Uterus (tissue), 2 donors: ENCODE measurements at regions not wholly inside any gene's neighbourhood (a gene's known extent, or its start where the extent isn't known, plus 50 kb on each side); places are given as distances from the start of the nearest gene placed in this dataset.

ENCODE experiments used
- POLR2A ChIP-seq, 2 donors: fragments of 450-650 bp; IDR thresholded peaks; one replicate each; pipeline ENCODE4 v1.6.1; 2016; ENCODE audit warnings: antibody characterized with exemption in 2 of 2, mild to moderate bottlenecking in 1 of 2, moderate library complexity in 1 of 2
- TF ChIP-seq, protein P1 (sequence below), 4 experiments: fragments of 200-600 bp in 2 of 4; fragments of 450-650 bp in 2 of 4; sonication (generic) in 2 of 4; IDR thresholded peaks; one replicate each; pipeline ENCODE4 v1.5.1; 2016 to 2019; ENCODE audit warnings: antibody characterized with exemption in 4 of 4, mild to moderate bottlenecking in 2 of 4, moderate library complexity in 1 of 4

DNA sequence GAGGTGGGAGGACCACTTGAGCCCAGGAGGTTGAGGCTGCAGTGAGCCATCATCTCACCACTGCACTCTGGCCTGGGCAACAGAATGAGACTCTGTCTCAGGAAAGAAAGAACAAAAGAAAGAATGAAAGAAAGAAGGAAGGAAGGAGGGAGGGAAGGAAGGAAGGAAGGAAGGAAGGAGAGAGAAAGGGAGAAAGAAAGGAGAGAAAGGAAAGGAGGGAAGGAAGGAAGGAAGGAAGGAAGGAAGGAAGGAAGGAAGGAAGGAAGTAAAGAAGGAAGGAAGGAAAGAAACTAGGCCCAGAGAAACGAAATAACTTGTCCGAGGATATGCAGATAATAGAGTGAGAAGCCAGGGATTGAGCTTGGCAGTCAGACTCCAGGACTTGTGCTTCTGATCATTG, 102.1 kb downstream of the SKIDA1 start:
- TF ChIP-seq, protein P1, sequence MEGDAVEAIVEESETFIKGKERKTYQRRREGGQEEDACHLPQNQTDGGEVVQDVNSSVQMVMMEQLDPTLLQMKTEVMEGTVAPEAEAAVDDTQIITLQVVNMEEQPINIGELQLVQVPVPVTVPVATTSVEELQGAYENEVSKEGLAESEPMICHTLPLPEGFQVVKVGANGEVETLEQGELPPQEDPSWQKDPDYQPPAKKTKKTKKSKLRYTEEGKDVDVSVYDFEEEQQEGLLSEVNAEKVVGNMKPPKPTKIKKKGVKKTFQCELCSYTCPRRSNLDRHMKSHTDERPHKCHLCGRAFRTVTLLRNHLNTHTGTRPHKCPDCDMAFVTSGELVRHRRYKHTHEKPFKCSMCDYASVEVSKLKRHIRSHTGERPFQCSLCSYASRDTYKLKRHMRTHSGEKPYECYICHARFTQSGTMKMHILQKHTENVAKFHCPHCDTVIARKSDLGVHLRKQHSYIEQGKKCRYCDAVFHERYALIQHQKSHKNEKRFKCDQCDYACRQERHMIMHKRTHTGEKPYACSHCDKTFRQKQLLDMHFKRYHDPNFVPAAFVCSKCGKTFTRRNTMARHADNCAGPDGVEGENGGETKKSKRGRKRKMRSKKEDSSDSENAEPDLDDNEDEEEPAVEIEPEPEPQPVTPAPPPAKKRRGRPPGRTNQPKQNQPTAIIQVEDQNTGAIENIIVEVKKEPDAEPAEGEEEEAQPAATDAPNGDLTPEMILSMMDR (IDR thresholded peaks at IDR 0.05), result no peak
- TF ChIP-seq POLR2A (IDR thresholded peaks at IDR 0.05), result no peak
